ENCODE measurements at regions not wholly inside any gene's neighbourhood (a gene's known extent, or its start where the extent isn't known, plus 50 kb on each side); places are given as distances from the start of the nearest gene placed in this dataset.

- DNase-seq (ENCODE audit: low read depth) (no peak), FAIRE-seq (no peak)
- no peaks in the 10 kb centered on the region for H3K36me3 ChIP-seq (ENCODE audit: insufficient read depth, low read length)
- H3K9ac ChIP-seq (ENCODE audit: low read length), result no peak overlapping the region
- H3K27me3 ChIP-seq (ENCODE audit: insufficient read depth, low read length), result no peaks in the 10 kb centered on the region
- H3K27ac Mint-ChIP-seq (ENCODE audit: unreplicated experiment), result no peak overlapping the region
- no peak overlapping the region for H3K4me2 ChIP-seq (ENCODE audit: low read length)
- TF ChIP-seq CTCF (IDR thresholded peaks at IDR 0.05; ENCODE audit: insufficient read depth, low read depth, low read length), result no peak
- TF ChIP-seq EZH2 (IDR thresholded peaks at IDR 0.05; ENCODE audit: insufficient read depth, low read length), result no peak
- H3K27me3 Mint-ChIP-seq (ENCODE audit: low read depth, unreplicated experiment), result peaks cover 7% of the 10 kb centered on the region
- H3K4me1 Mint-ChIP-seq (ENCODE audit: low read depth, unreplicated experiment), result no peaks in the 10 kb centered on the region
- H3K9me3 ChIP-seq (ENCODE audit: insufficient read depth, low read depth, low read length), result no peaks in the 10 kb centered on the region
- H3K4me3 Mint-ChIP-seq (ENCODE audit: unreplicated experiment), result no peak overlapping the region
- H3K4me3 ChIP-seq (ENCODE audit: insufficient read depth, low read depth, low read length), result no peak overlapping the region
- H3K27ac ChIP-seq (ENCODE audit: low read depth, low read length), result no peak overlapping the region
- H2AFZ ChIP-seq (ENCODE audit: low read depth, low read length), result no peak overlapping the region
- no peaks in the 10 kb centered on the region for H4K20me1 ChIP-seq (ENCODE audit: insufficient read depth, low read length)
- no peaks in the 10 kb centered on the region for H3K79me2 ChIP-seq (ENCODE audit: insufficient read depth, low read length)
- no peaks in the 10 kb centered on the region for H3K4me1 ChIP-seq (ENCODE audit: insufficient read depth, low read length)
- H3K9me3 Mint-ChIP-seq (ENCODE audit: unreplicated experiment), result no peaks in the 10 kb centered on the region
- no peaks in the 10 kb centered on the region for H3K36me3 Mint-ChIP-seq (ENCODE audit: low read depth, unreplicated experiment)
These were observed 216.9 kb upstream of the FSHR start for GRCh38 chr2:49371128-49371701.

GRCh38 chr2:49369650-49370049, 215.3 kb upstream of the FSHR start:
- Histone ChIP-seq H2AFZ (ENCODE audit: low read depth, low read length) (no peak overlapping the region), H3K79me2 (ENCODE audit: insufficient read depth, low read length) (no peaks in the 10 kb centered on the region), H3K4me1 (ENCODE audit: insufficient read depth, low read length) (no peaks in the 10 kb centered on the region), H3K9me3 (ENCODE audit: insufficient read depth, low read depth, low read length) (no peaks in the 10 kb centered on the region), H3K4me3 (ENCODE audit: insufficient read depth, low read depth, low read length) (no peak overlapping the region), H4K20me1 (ENCODE audit: insufficient read depth, low read length) (no peaks in the 10 kb centered on the region), H3K27me3 (ENCODE audit: insufficient read depth, low read length) (no peaks in the 10 kb centered on the region), H3K27ac (ENCODE audit: low read depth, low read length) (no peak overlapping the region), H3K9ac (ENCODE audit: low read length) (no peak overlapping the region), H3K36me3 (ENCODE audit: insufficient read depth, low read length) (no peaks in the 10 kb centered on the region), H3K4me2 (ENCODE audit: low read length) (no peak overlapping the region)
- H3K27me3 Mint-ChIP-seq (ENCODE audit: low read depth, unreplicated experiment), result peaks cover 7% of the 10 kb centered on the region
- H3K27ac Mint-ChIP-seq (ENCODE audit: unreplicated experiment), result no peak overlapping the region
- FAIRE-seq (no peak), DNase-seq (ENCODE audit: low read depth) (no peak)
- H3K36me3 Mint-ChIP-seq (ENCODE audit: low read depth, unreplicated experiment), result no peaks in the 10 kb centered on the region
- TF ChIP-seq CTCF (IDR thresholded peaks at IDR 0.05; ENCODE audit: insufficient read depth, low read depth, low read length) (no peak), EZH2 (IDR thresholded peaks at IDR 0.05; ENCODE audit: insufficient read depth, low read length) (no peak)
- no peaks in the 10 kb centered on the region for H3K9me3 Mint-ChIP-seq (ENCODE audit: unreplicated experiment)
- no peak overlapping the region for H3K4me3 Mint-ChIP-seq (ENCODE audit: unreplicated experiment)
- no peaks in the 10 kb centered on the region for H3K4me1 Mint-ChIP-seq (ENCODE audit: low read depth, unreplicated experiment)

GRCh38 chr2:49369101-49369500, 214.8 kb upstream of the FSHR start:
- Histone ChIP-seq H3K4me1 (ENCODE audit: insufficient read depth, low read length) (no peaks in the 10 kb centered on the region), H3K79me2 (ENCODE audit: insufficient read depth, low read length) (no peaks in the 10 kb centered on the region), H3K4me2 (ENCODE audit: low read length) (no peak overlapping the region), H3K9me3 (ENCODE audit: insufficient read depth, low read depth, low read length) (no peaks in the 10 kb centered on the region), H3K9ac (ENCODE audit: low read length) (no peak overlapping the region), H3K36me3 (ENCODE audit: insufficient read depth, low read length) (no peaks in the 10 kb centered on the region), H3K4me3 (ENCODE audit: insufficient read depth, low read depth, low read length) (no peak overlapping the region), H3K27me3 (ENCODE audit: insufficient read depth, low read length) (no peaks in the 10 kb centered on the region), H3K27ac (ENCODE audit: low read depth, low read length) (no peak overlapping the region), H2AFZ (ENCODE audit: low read depth, low read length) (no peak overlapping the region), H4K20me1 (ENCODE audit: insufficient read depth, low read length) (no peaks in the 10 kb centered on the region)
- H3K4me1 Mint-ChIP-seq (ENCODE audit: low read depth, unreplicated experiment), result no peaks in the 10 kb centered on the region
- no peak overlapping the region for H3K27ac Mint-ChIP-seq (ENCODE audit: unreplicated experiment)
- DNase-seq (ENCODE audit: low read depth) (no peak), FAIRE-seq (no peak)
- H3K27me3 Mint-ChIP-seq (ENCODE audit: low read depth, unreplicated experiment), result peaks cover 7% of the 10 kb centered on the region
- H3K36me3 Mint-ChIP-seq (ENCODE audit: low read depth, unreplicated experiment), result no peaks in the 10 kb centered on the region
- H3K9me3 Mint-ChIP-seq (ENCODE audit: unreplicated experiment), result no peaks in the 10 kb centered on the region
- no peak overlapping the region for H3K4me3 Mint-ChIP-seq (ENCODE audit: unreplicated experiment)
- TF ChIP-seq CTCF (IDR thresholded peaks at IDR 0.05; ENCODE audit: insufficient read depth, low read depth, low read length) (no peak), EZH2 (IDR thresholded peaks at IDR 0.05; ENCODE audit: insufficient read depth, low read length) (no peak)
